GM12865 (cell line): ENCODE measurements at regions not wholly inside any gene's neighbourhood (a gene's known extent, or its start where the extent isn't known, plus 50 kb on each side); places are given as distances from the start of the nearest gene placed in this dataset.

Source experiments
- DNase-seq: peaks from one replicate; pipeline ENCODE4 v3.0.0; 2010; ENCODE audit warnings: low read depth
- H3K4me3 ChIP-seq: 2 replicates; pipeline ENCODE4 v1.5.1; 2011; ENCODE audit warnings: mild to moderate bottlenecking, low read depth, low read length, control low read depth
- TF ChIP-seq, protein P1 (sequence below): IDR thresholded peaks from 2 replicates; pipeline ENCODE4 v1.5.1; 2011; ENCODE audit warnings: low read length, control low read depth, low read depth, inconsistent platforms; ENCODE audit not compliant: insufficient read depth; ENCODE audit errors: missing control alignments

DNA sequence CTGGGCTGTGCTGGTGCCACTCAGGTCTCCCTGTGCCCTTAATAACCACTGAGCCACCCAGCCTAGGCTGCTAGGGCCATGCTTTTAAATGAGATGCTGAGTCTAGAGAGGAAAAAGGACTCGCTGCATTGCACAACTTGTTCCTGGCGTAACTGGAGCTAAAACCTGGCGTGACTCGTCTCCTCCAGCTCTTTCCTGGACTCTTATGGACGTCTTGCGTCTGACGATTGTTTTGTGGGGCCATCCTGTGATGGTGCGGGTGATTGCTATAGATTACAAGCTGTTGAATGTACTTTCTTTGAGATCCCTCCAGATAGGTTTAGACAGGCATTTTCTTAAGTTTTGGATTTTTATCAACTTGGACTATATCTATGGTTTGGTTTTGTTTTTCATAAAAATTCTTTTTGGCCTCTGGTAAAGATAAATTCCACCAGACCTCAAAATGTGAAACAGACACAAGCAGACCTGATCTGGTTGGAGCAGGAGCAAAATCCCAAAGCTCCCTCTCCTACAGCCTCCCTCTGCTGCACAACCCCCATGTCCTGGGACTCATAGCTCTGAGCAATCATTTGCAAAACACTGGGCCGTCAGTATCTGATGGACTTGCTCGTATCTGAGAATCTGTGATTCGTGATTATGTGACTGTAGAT is 230.3 kb downstream of the ARHGAP12 start:
- DNase-seq: no peak
- no peak overlapping the region for H3K4me3 ChIP-seq
- TF ChIP-seq, protein P1, sequence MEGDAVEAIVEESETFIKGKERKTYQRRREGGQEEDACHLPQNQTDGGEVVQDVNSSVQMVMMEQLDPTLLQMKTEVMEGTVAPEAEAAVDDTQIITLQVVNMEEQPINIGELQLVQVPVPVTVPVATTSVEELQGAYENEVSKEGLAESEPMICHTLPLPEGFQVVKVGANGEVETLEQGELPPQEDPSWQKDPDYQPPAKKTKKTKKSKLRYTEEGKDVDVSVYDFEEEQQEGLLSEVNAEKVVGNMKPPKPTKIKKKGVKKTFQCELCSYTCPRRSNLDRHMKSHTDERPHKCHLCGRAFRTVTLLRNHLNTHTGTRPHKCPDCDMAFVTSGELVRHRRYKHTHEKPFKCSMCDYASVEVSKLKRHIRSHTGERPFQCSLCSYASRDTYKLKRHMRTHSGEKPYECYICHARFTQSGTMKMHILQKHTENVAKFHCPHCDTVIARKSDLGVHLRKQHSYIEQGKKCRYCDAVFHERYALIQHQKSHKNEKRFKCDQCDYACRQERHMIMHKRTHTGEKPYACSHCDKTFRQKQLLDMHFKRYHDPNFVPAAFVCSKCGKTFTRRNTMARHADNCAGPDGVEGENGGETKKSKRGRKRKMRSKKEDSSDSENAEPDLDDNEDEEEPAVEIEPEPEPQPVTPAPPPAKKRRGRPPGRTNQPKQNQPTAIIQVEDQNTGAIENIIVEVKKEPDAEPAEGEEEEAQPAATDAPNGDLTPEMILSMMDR: no peak

DNA sequence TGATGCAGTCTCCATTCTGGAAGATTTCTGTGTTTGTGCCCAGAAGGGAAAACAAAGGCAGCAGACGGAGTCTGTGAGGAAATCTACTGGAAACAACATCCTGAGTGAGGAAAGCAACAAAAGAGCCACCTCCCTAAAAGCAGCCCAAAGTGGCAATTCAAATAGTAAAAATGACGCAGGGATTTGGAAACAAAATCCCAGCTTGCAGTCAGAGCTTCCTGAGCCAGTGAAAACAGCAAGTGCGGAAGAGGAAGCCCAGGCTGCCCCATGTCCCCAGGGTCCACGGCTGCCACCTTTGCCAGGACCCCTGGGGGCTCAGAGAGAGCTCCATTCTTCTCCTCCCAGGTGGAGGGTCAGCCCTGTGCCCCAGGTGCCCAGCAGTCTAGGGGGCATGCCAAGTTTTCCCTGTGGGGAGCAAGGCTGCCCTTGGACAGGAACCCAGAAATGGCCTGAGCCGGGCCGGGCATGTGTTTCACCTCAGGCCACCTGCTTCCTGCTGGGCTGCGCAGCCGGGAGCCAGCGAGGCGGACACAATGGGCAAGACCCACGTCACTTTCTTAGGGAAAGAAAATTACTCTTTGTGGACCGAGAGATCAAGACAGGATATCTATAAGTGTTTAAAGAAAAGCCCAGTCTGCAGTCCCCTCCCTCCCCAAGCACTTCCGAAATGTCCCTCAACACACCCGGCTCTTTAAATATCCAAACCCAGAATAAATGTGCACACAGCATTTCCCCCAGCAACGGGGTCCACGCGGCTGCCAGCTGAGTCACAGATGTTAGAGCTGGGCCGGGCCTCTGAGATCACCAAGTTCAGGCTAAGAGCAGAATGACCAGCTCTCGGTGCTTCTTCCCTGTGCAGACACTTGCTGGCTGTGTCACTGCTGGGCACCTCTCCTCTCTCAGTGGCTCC is 231.1 kb downstream of the ARHGAP12 start:
- H3K4me3 ChIP-seq: no peak overlapping the region
- DNase-seq: no peak
- TF ChIP-seq, protein P1: no peak

DNA sequence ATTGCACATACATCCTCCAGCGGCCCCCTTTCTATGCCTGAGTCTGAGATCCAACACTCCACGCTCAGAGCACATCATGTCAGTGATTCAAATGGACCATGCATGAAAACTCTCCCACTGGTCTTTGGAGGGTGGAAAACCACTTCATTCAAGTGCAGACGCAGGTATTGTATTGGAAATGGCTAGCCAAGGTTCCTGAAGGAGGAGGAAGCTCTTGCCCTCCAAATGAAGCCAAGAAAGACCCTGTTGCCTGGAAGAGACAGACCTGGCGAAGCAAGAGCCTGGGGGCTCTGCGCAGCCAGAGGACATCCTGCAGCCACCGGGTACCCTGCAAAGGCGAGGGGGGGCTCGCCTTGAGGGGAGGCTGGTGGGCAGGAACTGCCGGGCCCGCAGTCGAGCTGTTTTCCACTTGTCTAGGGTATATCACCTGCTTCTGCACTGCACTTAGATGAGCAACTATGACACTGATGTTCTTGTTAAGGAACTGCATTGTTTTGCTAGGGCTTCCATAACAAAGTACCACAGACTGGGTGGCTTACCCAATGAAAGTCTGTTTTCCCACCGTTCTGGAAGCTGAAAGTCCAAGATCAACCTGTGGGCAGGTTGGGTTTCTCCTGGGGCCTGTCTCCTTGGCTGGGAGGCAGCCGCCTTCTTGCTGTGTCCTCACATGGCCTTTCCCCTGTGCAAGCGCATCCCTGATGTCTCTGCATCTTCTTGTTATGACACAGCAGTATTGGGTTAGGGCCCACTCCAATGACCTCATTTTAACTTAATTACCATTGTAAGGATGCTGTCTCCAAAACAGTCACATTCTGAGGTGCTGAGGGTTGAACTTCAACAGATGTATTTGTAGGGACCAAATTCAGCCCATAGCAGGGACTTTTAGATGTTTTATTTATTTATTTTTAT is 233.4 kb downstream of the ARHGAP12 start:
- TF ChIP-seq, protein P1: no peak
- H3K4me3 ChIP-seq: no peak overlapping the region
- DNase-seq: no peak

DNA sequence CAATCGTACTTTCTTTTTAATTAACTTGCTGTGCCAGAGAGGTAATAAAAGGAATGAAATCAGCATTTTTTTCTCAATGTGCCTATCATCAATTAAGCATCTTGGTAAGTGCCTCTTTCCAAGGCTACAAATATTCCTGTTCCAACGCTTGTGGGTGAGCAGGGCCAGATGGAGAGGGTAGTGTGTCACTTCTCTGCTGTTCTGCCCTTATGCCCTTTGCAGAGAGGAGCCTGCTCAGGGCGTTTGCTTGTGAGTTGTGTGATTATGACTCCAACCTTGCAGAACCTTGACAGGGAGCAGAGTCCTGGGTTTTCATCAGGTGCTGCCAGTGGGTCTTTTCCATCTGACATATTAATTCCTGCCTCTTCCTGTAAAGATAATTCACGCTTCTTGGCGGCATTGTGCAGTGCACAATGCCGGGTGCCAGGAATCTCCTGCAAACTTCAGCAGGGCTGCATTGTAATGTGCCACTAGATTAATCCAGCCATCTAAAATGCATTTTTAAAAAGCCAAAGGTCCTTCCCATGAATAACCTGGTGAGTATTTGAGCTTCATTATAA is 234.4 kb downstream of the ARHGAP12 start:
- H3K4me3 ChIP-seq: no peak overlapping the region
- DNase-seq: no peak
- TF ChIP-seq, protein P1: no peak

DNA sequence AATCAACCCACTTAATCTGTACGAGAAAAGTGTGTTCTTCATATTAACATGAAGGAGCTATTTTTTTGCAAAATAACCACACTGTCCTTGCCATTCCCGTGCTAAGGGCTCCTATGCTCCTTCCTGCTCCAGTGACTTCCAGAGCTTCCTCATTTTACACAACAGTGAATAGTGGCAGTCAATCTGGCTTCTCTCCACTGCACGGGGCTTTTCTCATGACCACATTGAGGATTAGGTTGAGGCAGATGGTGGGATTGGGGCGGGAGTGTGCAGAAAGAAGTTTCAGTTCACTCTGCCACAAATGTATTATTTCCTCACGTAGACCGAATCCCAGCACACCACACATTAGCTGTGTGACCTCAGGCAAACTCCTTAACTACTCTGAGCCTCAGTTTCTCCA is 235.1 kb downstream of the ARHGAP12 start:
- DNase-seq: no peak
- TF ChIP-seq, protein P1: no peak
- no peak overlapping the region for H3K4me3 ChIP-seq

DNA sequence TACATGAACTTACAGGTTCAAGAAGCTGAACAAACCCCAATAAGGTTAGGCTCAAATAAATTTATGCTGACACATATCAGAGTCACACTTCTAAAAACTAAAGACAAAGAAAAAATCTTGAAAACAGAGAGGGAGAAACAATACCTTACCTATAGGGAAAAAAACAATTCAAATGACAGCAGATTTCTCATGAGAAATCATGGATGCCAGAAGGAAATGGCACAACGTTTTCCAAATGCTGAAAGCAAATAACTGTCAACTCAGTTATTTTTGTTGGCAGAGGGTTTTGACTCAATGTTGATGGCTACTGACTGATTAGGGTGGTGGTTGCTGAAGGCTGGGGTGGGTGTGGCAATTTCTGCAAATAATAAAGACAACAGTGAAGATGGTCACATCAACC is 239.4 kb downstream of the ARHGAP12 start:
- TF ChIP-seq, protein P1: no peak
- no peak overlapping the region for H3K4me3 ChIP-seq
- DNase-seq: no peak
